ENCODE measurements at regions not wholly inside any gene's neighbourhood (a gene's known extent, or its start where the extent isn't known, plus 50 kb on each side); places are given as distances from the start of the nearest gene placed in this dataset.
"Not testable (repeated sequence)": the region's sequence is repeated elsewhere in the genome, so short reads cannot be mapped to it uniquely, and the experiment has no call there.

- Histone ChIP-seq H3K4me3 (replicated peaks in 1 of 3) (no peak overlapping the region), H3K4me1 (no peaks in the 10 kb centered on the region), H3K27me3 (no peaks in the 10 kb centered on the region), H3K36me3 (no peaks in the 10 kb centered on the region), H3K27ac (no peak overlapping the region), H3K9me3 (no peaks in the 10 kb centered on the region)
- no peak for TF ChIP-seq POLR2A (IDR thresholded peaks at IDR 0.05)
- no peak for TF ChIP-seq CTCF (IDR thresholded peaks at IDR 0.05)
- 87 to 92% methylated on average over 4 of the region's 4 CpGs for WGBS, 2 donors
- intact Hi-C loops (cut with DNase I): no loop called here
- no peak for DNase-seq
These were observed 63.7 kb upstream of the APBB1IP start for GRCh38 chr10:26374426-26374825.

- H3K4me3 ChIP-seq (replicated peaks in 1 of 3); H3K27me3 ChIP-seq; H3K9me3 ChIP-seq; H3K27ac ChIP-seq; intact Hi-C loops (cut with DNase I); H3K4me1 ChIP-seq; DNase-seq; H3K36me3 ChIP-seq: not testable (repeated sequence)
- 21 to 35% methylated on average over 7 to 9 of the region's 9 CpGs for WGBS, 2 donors
These were observed 60.8 kb upstream of the APBB1IP start for GRCh38 chr10:26377224-26377810.

- Histone ChIP-seq H3K4me1 (no peaks in the 10 kb centered on the region), H3K27me3 (no peaks in the 10 kb centered on the region), H3K36me3 (no peaks in the 10 kb centered on the region), H3K9me3 (no peaks in the 10 kb centered on the region), H3K4me3 (replicated peaks in 1 of 3) (no peak overlapping the region), H3K27ac (no peak overlapping the region)
- DNase-seq: no peak
- 53 to 58% methylated on average over 5 of the region's 5 CpGs for WGBS, 2 donors
- intact Hi-C loops (cut with DNase I): no loop called here
- no peak for TF ChIP-seq POLR2A (IDR thresholded peaks at IDR 0.05)
- TF ChIP-seq CTCF (IDR thresholded peaks at IDR 0.05): no peak
These were observed 59.3 kb upstream of the APBB1IP start for GRCh38 chr10:26378861-26379294.

GRCh38 chr10:26380815-26381214 lies 57.3 kb upstream of the APBB1IP start:
- WGBS, 2 donors: 56 to 60% methylated on average over 5 of the region's 5 CpGs
- no peak for DNase-seq
- TF ChIP-seq CTCF (IDR thresholded peaks at IDR 0.05) (no peak), POLR2A (IDR thresholded peaks at IDR 0.05) (no peak)
- Histone ChIP-seq H3K27me3 (no peaks in the 10 kb centered on the region), H3K27ac (no peak overlapping the region), H3K4me1 (no peaks in the 10 kb centered on the region), H3K9me3 (no peaks in the 10 kb centered on the region), H3K36me3 (no peaks in the 10 kb centered on the region), H3K4me3 (replicated peaks in 1 of 3) (no peak overlapping the region)
- intact Hi-C loops (cut with DNase I): no loop called here

GRCh38 chr10:26381986-26382385 lies 56.2 kb upstream of the APBB1IP start:
- no peak overlapping the region for H3K4me3 ChIP-seq (replicated peaks in 1 of 3)
- H3K27ac ChIP-seq: no peak overlapping the region
- no peaks in the 10 kb centered on the region for H3K36me3 ChIP-seq
- TF ChIP-seq CTCF (IDR thresholded peaks at IDR 0.05) (no peak), POLR2A (IDR thresholded peaks at IDR 0.05) (no peak)
- no peaks in the 10 kb centered on the region for H3K4me1 ChIP-seq
- no peak for DNase-seq
- WGBS, 2 donors: 83 to 85% methylated on average over 1 of the region's 1 CpG
- intact Hi-C loops (cut with DNase I): no loop called here
- H3K27me3 ChIP-seq: no peaks in the 10 kb centered on the region
- H3K9me3 ChIP-seq: no peaks in the 10 kb centered on the region

GRCh38 chr10:26384600-26384999 lies 53.5 kb upstream of the APBB1IP start:
- H3K27me3 ChIP-seq: no peaks in the 10 kb centered on the region
- no peak overlapping the region for H3K4me3 ChIP-seq (replicated peaks in 1 of 3)
- H3K4me1 ChIP-seq: no peaks in the 10 kb centered on the region
- H3K9me3 ChIP-seq: no peaks in the 10 kb centered on the region
- intact Hi-C loops (cut with DNase I): no loop called here
- no peak for TF ChIP-seq CTCF (IDR thresholded peaks at IDR 0.05)
- TF ChIP-seq POLR2A (IDR thresholded peaks at IDR 0.05): no peak
- no peak for DNase-seq
- no peak overlapping the region for H3K27ac ChIP-seq
- 84 to 85% methylated on average over 3 of the region's 3 CpGs for WGBS, 2 donors
- no peaks in the 10 kb centered on the region for H3K36me3 ChIP-seq
